Testis (tissue), 2 donors: ENCODE measurements at regions not wholly inside any gene's neighbourhood (a gene's known extent, or its start where the extent isn't known, plus 50 kb on each side); places are given as distances from the start of the nearest gene placed in this dataset.
"Not testable (repeated sequence)": the region's sequence is repeated elsewhere in the genome, so short reads cannot be mapped to it uniquely, and the experiment has no call there.

Source experiments
- POLR2A ChIP-seq: fragments of 450-650 bp; IDR thresholded peaks from one replicate; pipeline ENCODE4 v1.6.1; 2017; ENCODE audit warnings: antibody characterized with exemption, mild to moderate bottlenecking, moderate library complexity
- TF ChIP-seq, protein P1 (sequence below), 3 experiments: fragments of 450-650 bp in 2 of 3; fragments of 200-600 bp in 1 of 3; sonication (generic) in 1 of 3; IDR thresholded peaks; one replicate each; pipeline ENCODE4 v1.5.1; 2016 to 2019; ENCODE audit warnings: antibody characterized with exemption in 3 of 3, mild to moderate bottlenecking in 2 of 3, moderate library complexity in 1 of 3

DNA sequence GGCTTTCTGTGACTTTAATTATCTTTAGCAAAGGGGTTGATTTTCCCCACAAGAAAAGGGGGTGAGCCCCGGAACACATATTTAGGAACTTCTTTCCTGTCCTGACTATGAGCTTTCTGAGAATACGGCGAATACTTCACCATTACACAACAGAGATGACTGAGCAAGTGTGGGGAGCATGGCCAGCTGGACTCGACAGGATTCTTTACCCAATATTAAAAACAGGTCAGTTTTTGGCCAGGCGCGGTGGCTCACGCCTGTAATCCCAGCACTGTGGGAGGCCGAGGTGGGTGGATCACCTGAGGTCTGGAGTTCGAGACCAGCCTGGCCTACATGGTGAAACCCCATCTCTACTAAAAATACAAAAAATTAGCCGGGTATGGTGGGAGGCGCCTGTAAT lies 153.7 kb downstream of the TFAP2C start:
- TF ChIP-seq, protein P1, sequence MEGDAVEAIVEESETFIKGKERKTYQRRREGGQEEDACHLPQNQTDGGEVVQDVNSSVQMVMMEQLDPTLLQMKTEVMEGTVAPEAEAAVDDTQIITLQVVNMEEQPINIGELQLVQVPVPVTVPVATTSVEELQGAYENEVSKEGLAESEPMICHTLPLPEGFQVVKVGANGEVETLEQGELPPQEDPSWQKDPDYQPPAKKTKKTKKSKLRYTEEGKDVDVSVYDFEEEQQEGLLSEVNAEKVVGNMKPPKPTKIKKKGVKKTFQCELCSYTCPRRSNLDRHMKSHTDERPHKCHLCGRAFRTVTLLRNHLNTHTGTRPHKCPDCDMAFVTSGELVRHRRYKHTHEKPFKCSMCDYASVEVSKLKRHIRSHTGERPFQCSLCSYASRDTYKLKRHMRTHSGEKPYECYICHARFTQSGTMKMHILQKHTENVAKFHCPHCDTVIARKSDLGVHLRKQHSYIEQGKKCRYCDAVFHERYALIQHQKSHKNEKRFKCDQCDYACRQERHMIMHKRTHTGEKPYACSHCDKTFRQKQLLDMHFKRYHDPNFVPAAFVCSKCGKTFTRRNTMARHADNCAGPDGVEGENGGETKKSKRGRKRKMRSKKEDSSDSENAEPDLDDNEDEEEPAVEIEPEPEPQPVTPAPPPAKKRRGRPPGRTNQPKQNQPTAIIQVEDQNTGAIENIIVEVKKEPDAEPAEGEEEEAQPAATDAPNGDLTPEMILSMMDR (IDR thresholded peaks at IDR 0.05): not testable (repeated sequence)
- TF ChIP-seq POLR2A: not testable (repeated sequence)
